CD8-positive, alpha-beta memory T cell (primary cell): ENCODE measurements at regions not wholly inside any gene's neighbourhood (a gene's known extent, or its start where the extent isn't known, plus 50 kb on each side); places are given as distances from the start of the nearest gene placed in this dataset.

Source experiments
- CTCF ChIA-PET: fragments of 350-600 bp; sonication (Branson Sonifier 250); formaldehyde crosslinking; loops from one replicate; lab custom pipeline; 2021; ENCODE audit warnings: antibody characterized with exemption; lab: Charles Lee
- POLR2A ChIA-PET: fragments of 350-600 bp; sonication (Branson Sonifier 250); formaldehyde crosslinking; loops from one replicate; lab custom pipeline; 2021; ENCODE audit warnings: antibody characterized with exemption; lab: Charles Lee
- DNase-seq, 5 donors: peaks; one replicate each; pipeline versions ENCODE4 v3.0.0 to v3.0.0-alpha.2; 2020 to 2022; ENCODE audit warnings: mixed read lengths in 1 of 5
- H3K27ac ChIP-seq: one replicate; pipeline ENCODE4 v1.7.0; 2013; ENCODE audit warnings: low read depth, mild to moderate bottlenecking, low read length, moderate library complexity
- H3K27me3 ChIP-seq: 2 replicates; pipeline ENCODE4 v1.7.0; 2013; ENCODE audit warnings: low read length, mild to moderate bottlenecking; ENCODE audit not compliant: insufficient read depth, poor library complexity, severe bottlenecking
- H3K36me3 ChIP-seq: 2 replicates; pipeline ENCODE4 v1.7.0; 2013; ENCODE audit warnings: mild to moderate bottlenecking, low read length, moderate library complexity; ENCODE audit not compliant: insufficient read depth
- H3K4me1 ChIP-seq: 2 replicates; pipeline ENCODE4 v1.7.0; 2013; ENCODE audit warnings: mild to moderate bottlenecking, low read length, moderate library complexity; ENCODE audit not compliant: insufficient read depth
- H3K4me3 ChIP-seq: 2 replicates; pipeline ENCODE4 v1.7.0; 2013; ENCODE audit warnings: mild to moderate bottlenecking, low read length
- H3K9me3 ChIP-seq: 2 replicates; pipeline ENCODE4 v1.7.0; 2013; ENCODE audit warnings: mild to moderate bottlenecking, low read length
- H3K27ac Mint-ChIP-seq, 8 donors: one replicate each; pipeline ENCODE4 v1.8.0; 2020 to 2021; ENCODE audit warnings: mixed read lengths in 8 of 8, mild to moderate bottlenecking in 6 of 8, inconsistent platforms in 3 of 8, moderate library complexity in 3 of 8
- H3K27me3 Mint-ChIP-seq, 2 donors: one replicate each; pipeline ENCODE4 v1.8.0; 2020 to 2021; ENCODE audit warnings: mixed read lengths in 2 of 2, mild to moderate bottlenecking in 1 of 2, moderate library complexity in 1 of 2
- H3K36me3 Mint-ChIP-seq, 3 donors: one replicate each; pipeline ENCODE4 v1.8.0; 2020 to 2021; ENCODE audit warnings: mixed read lengths in 3 of 3, inconsistent platforms in 1 of 3, mild to moderate bottlenecking in 1 of 3
- H3K4me1 Mint-ChIP-seq, 3 donors: one replicate each; pipeline ENCODE4 v1.8.0; 2020 to 2021; ENCODE audit warnings: mixed read lengths in 3 of 3, inconsistent platforms in 1 of 3, mild to moderate bottlenecking in 1 of 3
- H3K4me3 Mint-ChIP-seq, 7 donors: one replicate each; pipeline ENCODE4 v1.8.0; 2020 to 2021; ENCODE audit warnings: mixed read lengths in 7 of 7, mild to moderate bottlenecking in 6 of 7, moderate library complexity in 4 of 7, inconsistent platforms in 2 of 7
- H3K9me3 Mint-ChIP-seq, 5 donors: one replicate each; pipeline ENCODE4 v1.8.0; 2020 to 2022; ENCODE audit warnings: mixed read lengths in 5 of 5, mild to moderate bottlenecking in 3 of 5, moderate library complexity in 2 of 5, inconsistent platforms in 1 of 5

- Mint-ChIP-seq H3K4me1 (no peaks in the 10 kb centered on the region), H3K36me3 (no peaks in the 10 kb centered on the region), H3K27me3 (peaks cover 4 to 29% of the 10 kb centered on the region in 2 donors), H3K27ac (no peak overlapping the region), H3K9me3 (no peaks in the 10 kb centered on the region), H3K4me3 (no peak overlapping the region)
- no peak for DNase-seq
- H3K27me3 ChIP-seq, result no peaks in the 10 kb centered on the region
- CTCF ChIA-PET, result no interaction called here
- POLR2A ChIA-PET, result no interaction called here
- H3K4me3 ChIP-seq, result no peak overlapping the region
- H3K9me3 ChIP-seq, result no peaks in the 10 kb centered on the region
- no peaks in the 10 kb centered on the region for H3K4me1 ChIP-seq
- H3K36me3 ChIP-seq, result no peaks in the 10 kb centered on the region
- H3K27ac ChIP-seq, result no peak overlapping the region
Measured at GRCh38 chr1:220348211-220348610, 76.0 kb upstream of the RAB3GAP2 start.

GRCh38 chr1:220347654-220348175 is 75.5 kb upstream of the RAB3GAP2 start:
- ChIA-PET POLR2A (no interaction called here), CTCF (no interaction called here)
- Mint-ChIP-seq H3K4me1 (no peaks in the 10 kb centered on the region), H3K27me3 (peaks cover 5 to 25% of the 10 kb centered on the region in 2 donors), H3K36me3 (no peaks in the 10 kb centered on the region), H3K4me3 (no peak overlapping the region), H3K9me3 (no peaks in the 10 kb centered on the region), H3K27ac (no peak overlapping the region)
- Histone ChIP-seq H3K9me3 (no peaks in the 10 kb centered on the region), H3K4me1 (no peaks in the 10 kb centered on the region), H3K36me3 (no peaks in the 10 kb centered on the region), H3K4me3 (no peak overlapping the region), H3K27ac (no peak overlapping the region), H3K27me3 (no peaks in the 10 kb centered on the region)
- no peak for DNase-seq

GRCh38 chr1:220344745-220345144 is 72.5 kb upstream of the RAB3GAP2 start:
- no peak overlapping the region for H3K27ac ChIP-seq
- Mint-ChIP-seq H3K4me3 (no peak overlapping the region), H3K27ac (no peak overlapping the region), H3K27me3 (peaks cover 5 to 15% of the 10 kb centered on the region in 2 donors), H3K4me1 (no peaks in the 10 kb centered on the region), H3K9me3 (no peaks in the 10 kb centered on the region), H3K36me3 (no peaks in the 10 kb centered on the region)
- no peaks in the 10 kb centered on the region for H3K36me3 ChIP-seq
- no peak for DNase-seq
- H3K27me3 ChIP-seq, result no peaks in the 10 kb centered on the region
- no peak overlapping the region for H3K4me3 ChIP-seq
- ChIA-PET POLR2A (no interaction called here), CTCF (no interaction called here)
- H3K9me3 ChIP-seq, result no peaks in the 10 kb centered on the region
- no peaks in the 10 kb centered on the region for H3K4me1 ChIP-seq

- no peaks in the 10 kb centered on the region for H3K9me3 ChIP-seq
- no peaks in the 10 kb centered on the region for H3K4me1 Mint-ChIP-seq
- H3K4me3 ChIP-seq, result no peak overlapping the region
- no peaks in the 10 kb centered on the region for H3K9me3 Mint-ChIP-seq
- ChIA-PET CTCF (no interaction called here), POLR2A (no interaction called here)
- no peaks in the 10 kb centered on the region for H3K36me3 Mint-ChIP-seq
- H3K4me1 ChIP-seq, result no peaks in the 10 kb centered on the region
- DNase-seq, result no peak
- no peak overlapping the region for H3K27ac Mint-ChIP-seq
- H3K27ac ChIP-seq, result no peak overlapping the region
- H3K27me3 Mint-ChIP-seq, result peaks cover 8 to 18% of the 10 kb centered on the region in 2 donors
- H3K36me3 ChIP-seq, result no peaks in the 10 kb centered on the region
- H3K4me3 Mint-ChIP-seq, result no peak overlapping the region
- H3K27me3 ChIP-seq, result no peaks in the 10 kb centered on the region
Measured at GRCh38 chr1:220342853-220343252, 70.6 kb upstream of the RAB3GAP2 start.

- Histone ChIP-seq H3K27me3 (no peaks in the 10 kb centered on the region), H3K9me3 (no peaks in the 10 kb centered on the region), H3K4me1 (no peaks in the 10 kb centered on the region), H3K27ac (no peak overlapping the region), H3K4me3 (no peak overlapping the region), H3K36me3 (no peaks in the 10 kb centered on the region)
- Mint-ChIP-seq H3K36me3 (no peaks in the 10 kb centered on the region), H3K27me3 (peaks cover 10 to 14% of the 10 kb centered on the region in 2 donors), H3K27ac (no peak overlapping the region), H3K4me3 (no peak overlapping the region), H3K4me1 (no peaks in the 10 kb centered on the region), H3K9me3 (no peaks in the 10 kb centered on the region)
- no peak for DNase-seq
- ChIA-PET POLR2A (no interaction called here), CTCF (no interaction called here)
Measured at GRCh38 chr1:220341126-220341525, 68.9 kb upstream of the RAB3GAP2 start.

- no peak overlapping the region for H3K4me3 Mint-ChIP-seq
- Histone ChIP-seq H3K27me3 (no peaks in the 10 kb centered on the region), H3K36me3 (no peaks in the 10 kb centered on the region), H3K4me3 (no peak overlapping the region), H3K9me3 (no peaks in the 10 kb centered on the region), H3K4me1 (no peaks in the 10 kb centered on the region), H3K27ac (no peak overlapping the region)
- ChIA-PET CTCF (no interaction called here), POLR2A (no interaction called here)
- H3K4me1 Mint-ChIP-seq, result no peaks in the 10 kb centered on the region
- H3K27ac Mint-ChIP-seq, result no peak overlapping the region
- no peak for DNase-seq
- H3K36me3 Mint-ChIP-seq, result no peaks in the 10 kb centered on the region
- H3K9me3 Mint-ChIP-seq, result no peaks in the 10 kb centered on the region
- H3K27me3 Mint-ChIP-seq, result peaks cover 10% of the 10 kb centered on the region in 2 donors
Measured at GRCh38 chr1:220339581-220339980, 67.3 kb upstream of the RAB3GAP2 start.

GRCh38 chr1:220338759-220339158 is 66.5 kb upstream of the RAB3GAP2 start:
- POLR2A ChIA-PET, result no interaction called here
- H3K36me3 ChIP-seq, result no peaks in the 10 kb centered on the region
- no peaks in the 10 kb centered on the region for H3K4me1 ChIP-seq
- no peak overlapping the region for H3K4me3 ChIP-seq
- Mint-ChIP-seq H3K4me3 (no peak overlapping the region), H3K27me3 (peaks cover 4 to 10% of the 10 kb centered on the region in 2 donors), H3K27ac (no peak overlapping the region), H3K4me1 (no peaks in the 10 kb centered on the region), H3K9me3 (no peaks in the 10 kb centered on the region), H3K36me3 (no peaks in the 10 kb centered on the region)
- CTCF ChIA-PET, result no interaction called here
- H3K27me3 ChIP-seq, result no peaks in the 10 kb centered on the region
- no peak for DNase-seq
- no peaks in the 10 kb centered on the region for H3K9me3 ChIP-seq
- no peak overlapping the region for H3K27ac ChIP-seq

- ChIA-PET POLR2A (no interaction called here), CTCF (no interaction called here)
- peaks cover 4 to 7% of the 10 kb centered on the region in 2 donors for H3K27me3 Mint-ChIP-seq
- Histone ChIP-seq H3K9me3 (no peaks in the 10 kb centered on the region), H3K4me3 (no peak overlapping the region), H3K27ac (no peak overlapping the region), H3K27me3 (no peaks in the 10 kb centered on the region), H3K36me3 (no peaks in the 10 kb centered on the region), H3K4me1 (no peaks in the 10 kb centered on the region)
- no peaks in the 10 kb centered on the region for H3K9me3 Mint-ChIP-seq
- DNase-seq, result no peak
- no peak overlapping the region for H3K27ac Mint-ChIP-seq
- H3K36me3 Mint-ChIP-seq, result no peaks in the 10 kb centered on the region
- H3K4me1 Mint-ChIP-seq, result no peaks in the 10 kb centered on the region
- H3K4me3 Mint-ChIP-seq, result no peak overlapping the region
Measured at GRCh38 chr1:220336391-220337031, 64.3 kb upstream of the RAB3GAP2 start.
